Left ventricle myocardium inferior (tissue), 1 donor: ENCODE measurements at regions not wholly inside any gene's neighbourhood (a gene's known extent, or its start where the extent isn't known, plus 50 kb on each side); places are given as distances from the start of the nearest gene placed in this dataset.

Experiments used
- DNase-seq: peaks from one replicate; pipeline ENCODE4 v3.0.0-alpha.2; 2020
- H3K27ac ChIP-seq: fragments of 200-600 bp; replicated peaks from 2 replicates; pipeline ENCODE4 v1.8.0; 2021
- H3K27me3 ChIP-seq: fragments of 200-600 bp; 2 replicates; pipeline ENCODE4 v1.8.0; 2021; ENCODE audit warnings: low read depth
- H3K36me3 ChIP-seq: fragments of 200-600 bp; 2 replicates; pipeline ENCODE4 v1.8.0; 2021
- H3K4me1 ChIP-seq: fragments of 200-600 bp; 2 replicates; pipeline ENCODE4 v1.8.0; 2021
- H3K4me3 ChIP-seq: fragments of 200-600 bp; 2 replicates; pipeline ENCODE4 v1.8.0; 2021; ENCODE audit warnings: mild to moderate bottlenecking, moderate library complexity
- H3K9me3 ChIP-seq: fragments of 200-600 bp; replicated peaks from 2 replicates; pipeline ENCODE4 v1.8.0; 2021
- intact Hi-C: fragments of 100-400 bp; cut with micrococcal nuclease; formaldehyde crosslinking; loops from one replicate; pipeline ENCODE4 v1.11.0; 2022
- TF ChIP-seq, protein P1 (sequence below): fragments of 200-600 bp; IDR thresholded peaks from 2 replicates; pipeline ENCODE4 v1.8.0; 2021; ENCODE audit warnings: antibody characterized with exemption, mild to moderate bottlenecking, borderline replicate concordance
- donor health status: DM: no; HTN: yes; CAD: no; lungs with severe emphysema.

DNA sequence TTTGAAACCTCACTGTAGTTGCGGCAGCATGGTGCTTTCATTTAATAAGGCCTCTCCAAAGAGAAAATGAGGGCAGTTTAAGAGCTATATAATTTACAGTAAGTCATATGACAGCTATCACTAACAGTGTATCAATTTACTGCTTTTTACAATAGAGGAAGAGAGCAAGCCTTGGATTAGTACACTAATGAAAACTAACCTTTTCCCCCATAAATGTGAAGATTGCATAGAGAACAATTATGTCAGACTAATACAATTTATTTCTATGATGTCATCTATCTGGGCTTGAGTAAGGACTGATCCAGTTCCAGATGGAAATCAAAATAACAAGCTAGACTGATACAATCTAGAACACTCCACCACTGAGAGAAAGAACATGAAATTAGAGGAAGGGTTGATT lies 78.1 kb upstream of the FAM83B start:
- TF ChIP-seq, protein P1, sequence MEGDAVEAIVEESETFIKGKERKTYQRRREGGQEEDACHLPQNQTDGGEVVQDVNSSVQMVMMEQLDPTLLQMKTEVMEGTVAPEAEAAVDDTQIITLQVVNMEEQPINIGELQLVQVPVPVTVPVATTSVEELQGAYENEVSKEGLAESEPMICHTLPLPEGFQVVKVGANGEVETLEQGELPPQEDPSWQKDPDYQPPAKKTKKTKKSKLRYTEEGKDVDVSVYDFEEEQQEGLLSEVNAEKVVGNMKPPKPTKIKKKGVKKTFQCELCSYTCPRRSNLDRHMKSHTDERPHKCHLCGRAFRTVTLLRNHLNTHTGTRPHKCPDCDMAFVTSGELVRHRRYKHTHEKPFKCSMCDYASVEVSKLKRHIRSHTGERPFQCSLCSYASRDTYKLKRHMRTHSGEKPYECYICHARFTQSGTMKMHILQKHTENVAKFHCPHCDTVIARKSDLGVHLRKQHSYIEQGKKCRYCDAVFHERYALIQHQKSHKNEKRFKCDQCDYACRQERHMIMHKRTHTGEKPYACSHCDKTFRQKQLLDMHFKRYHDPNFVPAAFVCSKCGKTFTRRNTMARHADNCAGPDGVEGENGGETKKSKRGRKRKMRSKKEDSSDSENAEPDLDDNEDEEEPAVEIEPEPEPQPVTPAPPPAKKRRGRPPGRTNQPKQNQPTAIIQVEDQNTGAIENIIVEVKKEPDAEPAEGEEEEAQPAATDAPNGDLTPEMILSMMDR: no peak
- intact Hi-C loops: no loop called here

DNA sequence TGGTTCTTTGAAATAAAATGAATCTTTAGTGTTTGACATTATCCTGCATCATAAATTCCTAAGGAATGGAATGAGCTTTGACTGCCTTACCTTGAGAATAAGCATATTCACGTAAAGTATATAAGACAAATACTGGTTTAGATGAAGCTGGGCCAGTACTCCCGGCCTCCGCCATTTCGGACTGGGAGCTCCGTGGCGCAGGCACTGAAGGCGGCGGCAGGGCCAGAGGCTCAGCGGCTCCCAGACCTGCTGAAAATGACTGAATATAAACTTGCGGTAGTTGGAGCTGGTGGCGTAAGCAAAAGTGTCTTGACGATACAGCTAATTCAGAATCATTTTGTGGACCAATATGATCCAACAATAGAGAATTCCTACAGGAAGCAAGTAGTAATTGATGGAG lies 76.2 kb upstream of the FAM83B start:
- intact Hi-C loops: no loop called here
- no peaks in the 10 kb centered on the region for H3K9me3 ChIP-seq
- H3K27ac ChIP-seq: no peak overlapping the region
- TF ChIP-seq, protein P1: no peak
- H3K36me3 ChIP-seq: no peaks in the 10 kb centered on the region
- DNase-seq: no peak
- no peak overlapping the region for H3K4me3 ChIP-seq
- no peaks in the 10 kb centered on the region for H3K4me1 ChIP-seq
- H3K27me3 ChIP-seq: no peaks in the 10 kb centered on the region

More for the DNA sequence above, 78.1 kb upstream of the FAM83B start:
- Histone ChIP-seq H3K4me3 (no peak overlapping the region), H3K4me1 (no peaks in the 10 kb centered on the region), H3K27me3 (no peaks in the 10 kb centered on the region), H3K36me3 (no peaks in the 10 kb centered on the region), H3K27ac (no peak overlapping the region), H3K9me3 (no peaks in the 10 kb centered on the region)
- no peak for DNase-seq

DNA sequence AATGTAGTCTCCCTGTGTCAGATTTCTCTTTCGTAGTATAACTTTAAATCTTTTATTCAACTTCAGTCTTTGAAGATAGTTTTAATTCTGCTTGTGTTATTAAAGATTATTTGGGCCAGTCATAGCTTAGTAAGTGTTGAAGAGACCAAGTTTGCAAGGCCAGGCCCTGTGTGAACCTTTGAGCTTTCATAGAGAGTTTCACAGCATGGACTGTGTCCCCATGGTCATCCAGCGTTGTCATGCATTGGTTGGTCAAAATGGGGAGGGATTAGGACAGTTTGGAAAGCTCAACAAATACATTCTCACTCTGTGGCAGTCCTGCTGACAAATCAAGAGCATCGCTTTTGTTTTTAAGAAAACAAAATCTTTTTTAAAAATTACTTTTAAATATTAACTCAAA lies 74.6 kb upstream of the FAM83B start:
- Histone ChIP-seq H3K4me1 (no peaks in the 10 kb centered on the region), H3K27me3 (no peaks in the 10 kb centered on the region), H3K36me3 (no peaks in the 10 kb centered on the region), H3K9me3 (no peaks in the 10 kb centered on the region), H3K27ac (no peak overlapping the region), H3K4me3 (no peak overlapping the region)
- no peak for DNase-seq
- intact Hi-C loops: no loop called here
- TF ChIP-seq, protein P1: no peak

DNA sequence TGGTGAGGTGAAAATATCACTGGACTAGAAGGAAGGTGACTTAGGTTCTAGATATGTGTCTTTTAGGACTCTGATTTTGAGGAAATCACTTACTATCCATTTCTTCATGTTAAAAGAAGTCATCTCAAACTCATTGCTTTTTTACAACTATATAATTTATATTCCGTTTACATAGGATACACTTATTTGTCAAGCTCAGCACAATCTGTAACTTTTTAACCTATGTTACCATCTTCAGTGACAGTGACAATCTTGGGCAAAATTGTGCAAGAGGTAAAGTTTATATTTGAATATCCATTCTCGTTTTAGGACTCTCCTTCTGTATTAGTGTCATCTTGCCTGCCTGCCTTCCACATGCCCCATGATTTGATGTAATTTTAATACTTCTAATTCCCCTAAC lies 74.0 kb upstream of the FAM83B start:
- intact Hi-C loops: no loop called here

DNA sequence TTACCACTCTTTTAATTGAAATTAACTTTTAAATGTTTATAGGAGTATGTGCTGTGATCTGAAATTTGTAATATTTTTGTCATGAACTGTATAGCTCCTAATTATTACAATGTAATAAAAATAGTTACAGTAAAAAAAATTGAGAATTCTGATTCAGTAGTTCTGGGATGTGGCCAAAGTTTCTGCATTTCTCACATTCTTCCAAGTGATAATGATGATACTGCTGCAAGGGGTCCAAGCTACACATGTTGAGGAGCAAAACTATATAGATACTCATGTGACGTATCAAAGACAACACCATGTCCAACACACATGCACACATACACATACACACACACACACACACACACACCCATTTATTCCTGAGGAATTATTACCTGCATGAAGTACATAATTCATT lies 71.0 kb upstream of the FAM83B start:
- Histone ChIP-seq H3K27me3 (no peaks in the 10 kb centered on the region), H3K36me3 (no peaks in the 10 kb centered on the region), H3K27ac (no peak overlapping the region), H3K9me3 (no peaks in the 10 kb centered on the region), H3K4me3 (no peak overlapping the region), H3K4me1 (no peaks in the 10 kb centered on the region)
- intact Hi-C loops: no loop called here
- TF ChIP-seq, protein P1: no peak
- no peak for DNase-seq

More for the DNA sequence above, 74.0 kb upstream of the FAM83B start:
- DNase-seq: no peak
- H3K4me1 ChIP-seq: no peaks in the 10 kb centered on the region
- no peak overlapping the region for H3K4me3 ChIP-seq
- TF ChIP-seq, protein P1: no peak
- no peak overlapping the region for H3K27ac ChIP-seq
- H3K9me3 ChIP-seq: no peaks in the 10 kb centered on the region
- H3K27me3 ChIP-seq: no peaks in the 10 kb centered on the region
- no peaks in the 10 kb centered on the region for H3K36me3 ChIP-seq

DNA sequence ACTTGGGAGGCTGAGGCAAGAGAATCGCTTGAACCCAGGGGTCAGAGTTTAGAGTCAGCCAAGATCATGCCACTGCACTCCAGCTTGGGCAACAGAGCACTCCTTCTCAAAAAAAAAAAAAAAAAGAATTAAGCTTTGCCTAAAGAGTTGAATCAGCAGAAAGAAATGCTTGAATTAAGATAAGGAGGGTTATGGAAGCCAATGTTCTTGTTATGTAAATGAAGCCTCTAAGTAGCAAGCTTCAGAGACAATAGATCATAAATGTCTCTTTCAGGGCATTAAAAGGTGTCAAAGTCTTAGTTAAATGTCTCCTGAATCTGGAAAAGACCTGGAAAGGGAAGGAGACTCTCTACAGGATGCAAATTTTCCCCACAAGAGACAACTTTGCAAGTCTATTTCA lies 69.7 kb upstream of the FAM83B start:
- H3K36me3 ChIP-seq: no peaks in the 10 kb centered on the region
- H3K4me3 ChIP-seq: no peak overlapping the region
- intact Hi-C loops: no loop called here
- DNase-seq: no peak
- no peak overlapping the region for H3K27ac ChIP-seq
- TF ChIP-seq, protein P1: no peak
- H3K9me3 ChIP-seq: no peaks in the 10 kb centered on the region
- no peaks in the 10 kb centered on the region for H3K27me3 ChIP-seq
- no peaks in the 10 kb centered on the region for H3K4me1 ChIP-seq
